Tibial nerve (tissue), 4 donors: ENCODE measurements at regions not wholly inside any gene's neighbourhood (a gene's known extent, or its start where the extent isn't known, plus 50 kb on each side); places are given as distances from the start of the nearest gene placed in this dataset.

Source experiments
- CTCF ChIP-seq, 5 experiments: fragments of 200-600 bp in 3 of 5; fragments of 450-650 bp in 2 of 5; sonication (generic) in 3 of 5; IDR thresholded peaks; one replicate each; pipeline ENCODE4 v1.5.1; 2016 to 2019; ENCODE audit warnings: antibody characterized with exemption in 5 of 5, mild to moderate bottlenecking in 3 of 5, moderate library complexity in 2 of 5
- EP300 ChIP-seq, 2 donors: sonication (generic); formaldehyde crosslinking; IDR thresholded peaks; one replicate each; pipeline ENCODE4 v1.6.1; 2017; ENCODE audit warnings: antibody characterized with exemption in 2 of 2, mild to moderate bottlenecking in 1 of 2
- POLR2A ChIP-seq, 2 donors: fragments of 450-650 bp; IDR thresholded peaks; one replicate each; pipeline ENCODE4 v1.6.1; 2017; ENCODE audit warnings: antibody characterized with exemption in 2 of 2, mild to moderate bottlenecking in 2 of 2, moderate library complexity in 2 of 2

- no peak for TF ChIP-seq CTCF (IDR thresholded peaks at IDR 0.05)
- TF ChIP-seq POLR2A (IDR thresholded peaks at IDR 0.05), result no peak
- peak in 1 of 2 donors; percentile 17 for TF ChIP-seq EP300 (IDR thresholded peaks at IDR 0.05)
Observed at GRCh38 chr15:94700211-94700610, 468.9 kb downstream of the MCTP2 start.
